ENCODE measurements at regions not wholly inside any gene's neighbourhood (a gene's known extent, or its start where the extent isn't known, plus 50 kb on each side); places are given as distances from the start of the nearest gene placed in this dataset.

GRCh38 chr2:59019566-59020159 lies 778.5 kb upstream of the FANCL start:
- no peak overlapping the region for H3K4me3 ChIP-seq (ENCODE audit: low read length)
- DNase-seq (ENCODE audit: low read depth): no peak
- no peak for TF ChIP-seq CTCF (conservative IDR thresholded peaks at IDR 0.05; ENCODE audit: low read depth, low read length)

- no peak for TF ChIP-seq CTCF (conservative IDR thresholded peaks at IDR 0.05; ENCODE audit: low read depth, low read length)
- H3K4me3 ChIP-seq (ENCODE audit: low read length): no peak overlapping the region
- DNase-seq (ENCODE audit: low read depth): no peak
Measured at GRCh38 chr2:59018737-59019136, 777.6 kb upstream of the FANCL start.

- no peak for TF ChIP-seq CTCF (conservative IDR thresholded peaks at IDR 0.05; ENCODE audit: low read depth, low read length)
- no peak overlapping the region for H3K4me3 ChIP-seq (ENCODE audit: low read length)
- no peak for DNase-seq (ENCODE audit: low read depth)
Measured at GRCh38 chr2:59015027-59015426, 773.9 kb upstream of the FANCL start.

GRCh38 chr2:59012971-59013370 lies 771.8 kb upstream of the FANCL start:
- H3K4me3 ChIP-seq (ENCODE audit: low read length): no peak overlapping the region
- DNase-seq (ENCODE audit: low read depth): no peak
- no peak for TF ChIP-seq CTCF (conservative IDR thresholded peaks at IDR 0.05; ENCODE audit: low read depth, low read length)

GRCh38 chr2:59012234-59012633 lies 771.1 kb upstream of the FANCL start:
- H3K4me3 ChIP-seq (ENCODE audit: low read length): no peak overlapping the region
- TF ChIP-seq CTCF (conservative IDR thresholded peaks at IDR 0.05; ENCODE audit: low read depth, low read length): no peak
- DNase-seq (ENCODE audit: low read depth): no peak

GRCh38 chr2:59008950-59009349 lies 767.8 kb upstream of the FANCL start:
- no peak for DNase-seq (ENCODE audit: low read depth)
- H3K4me3 ChIP-seq (ENCODE audit: low read length): no peak overlapping the region
- no peak for TF ChIP-seq CTCF (conservative IDR thresholded peaks at IDR 0.05; ENCODE audit: low read depth, low read length)

- DNase-seq (ENCODE audit: low read depth): no peak
- TF ChIP-seq CTCF (conservative IDR thresholded peaks at IDR 0.05; ENCODE audit: low read depth, low read length): no peak
Measured at GRCh38 chr2:59005836-59006615, 764.9 kb upstream of the FANCL start.

More at GRCh38 chr2:59005836-59006615, 764.9 kb upstream of the FANCL start:
- no peak overlapping the region for H3K4me3 ChIP-seq (ENCODE audit: low read length)

Data from retinal pigment epithelial cell (primary cell).